Right atrium auricular region (tissue), 2 donors: ENCODE measurements at regions not wholly inside any gene's neighbourhood (a gene's known extent, or its start where the extent isn't known, plus 50 kb on each side); places are given as distances from the start of the nearest gene placed in this dataset.

Experiments used
- DNase-seq: peaks from one replicate; pipeline ENCODE4 v3.0.0-alpha.2; 2019; ENCODE audit warnings: low spot score
- H3K27ac ChIP-seq, 2 donors: fragments of 200-600 bp; sonication (generic); 1 replicate in 1 of 2; 2 replicates in 1 of 2; pipeline ENCODE4 v1.5.1; 2016 to 2019
- H3K27me3 ChIP-seq, 2 donors: fragments of 200-600 bp; sonication (generic); one replicate each; pipeline versions ENCODE4 v1.5.1 to v1.6.0; 2017 to 2019
- H3K36me3 ChIP-seq: fragments of 200-600 bp; sonication (generic); one replicate; pipeline ENCODE4 v1.5.1; 2016
- H3K4me1 ChIP-seq, 2 donors: fragments of 200-600 bp; sonication (generic); one replicate each; pipeline versions ENCODE4 v1.5.1 to v1.6.0; 2017 to 2019
- H3K4me3 ChIP-seq, 2 donors: fragments of 200-600 bp; sonication (generic); 1 replicate in 1 of 2; 2 replicates in 1 of 2; pipeline ENCODE4 v1.5.1; 2017 to 2019; ENCODE audit warnings: mild to moderate bottlenecking in 1 of 2, moderate library complexity in 1 of 2
- H3K9me3 ChIP-seq, 2 donors: fragments of 200-600 bp; sonication (generic); one replicate each; pipeline ENCODE4 v1.5.1; 2019
- TF ChIP-seq, protein P1 (sequence below), 2 donors: fragments of 200-600 bp; sonication (generic); IDR thresholded peaks; one replicate each; pipeline ENCODE4 v1.5.1; 2019; ENCODE audit warnings: antibody characterized with exemption in 2 of 2

GRCh38 chr6:156376091-156376490 lies 401.1 kb upstream of the ARID1B start:
- Histone ChIP-seq H3K4me1 (no peaks in the 10 kb centered on the region), H3K27me3 (no peaks in the 10 kb centered on the region), H3K27ac (no peak overlapping the region), H3K36me3 (no peaks in the 10 kb centered on the region), H3K4me3 (no peak overlapping the region), H3K9me3 (no peaks in the 10 kb centered on the region)
- DNase-seq, result no peak
- TF ChIP-seq, protein P1, sequence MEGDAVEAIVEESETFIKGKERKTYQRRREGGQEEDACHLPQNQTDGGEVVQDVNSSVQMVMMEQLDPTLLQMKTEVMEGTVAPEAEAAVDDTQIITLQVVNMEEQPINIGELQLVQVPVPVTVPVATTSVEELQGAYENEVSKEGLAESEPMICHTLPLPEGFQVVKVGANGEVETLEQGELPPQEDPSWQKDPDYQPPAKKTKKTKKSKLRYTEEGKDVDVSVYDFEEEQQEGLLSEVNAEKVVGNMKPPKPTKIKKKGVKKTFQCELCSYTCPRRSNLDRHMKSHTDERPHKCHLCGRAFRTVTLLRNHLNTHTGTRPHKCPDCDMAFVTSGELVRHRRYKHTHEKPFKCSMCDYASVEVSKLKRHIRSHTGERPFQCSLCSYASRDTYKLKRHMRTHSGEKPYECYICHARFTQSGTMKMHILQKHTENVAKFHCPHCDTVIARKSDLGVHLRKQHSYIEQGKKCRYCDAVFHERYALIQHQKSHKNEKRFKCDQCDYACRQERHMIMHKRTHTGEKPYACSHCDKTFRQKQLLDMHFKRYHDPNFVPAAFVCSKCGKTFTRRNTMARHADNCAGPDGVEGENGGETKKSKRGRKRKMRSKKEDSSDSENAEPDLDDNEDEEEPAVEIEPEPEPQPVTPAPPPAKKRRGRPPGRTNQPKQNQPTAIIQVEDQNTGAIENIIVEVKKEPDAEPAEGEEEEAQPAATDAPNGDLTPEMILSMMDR (IDR thresholded peaks at IDR 0.05), result no peak

GRCh38 chr6:156359912-156360311 lies 417.3 kb upstream of the ARID1B start:
- no peak overlapping the region for H3K4me3 ChIP-seq
- TF ChIP-seq, protein P1 (IDR thresholded peaks at IDR 0.05), result no peak
- no peaks in the 10 kb centered on the region for H3K9me3 ChIP-seq
- no peaks in the 10 kb centered on the region for H3K27me3 ChIP-seq
- no peak for DNase-seq
- H3K27ac ChIP-seq, result no peak overlapping the region
- no peaks in the 10 kb centered on the region for H3K36me3 ChIP-seq
- H3K4me1 ChIP-seq, result no peaks in the 10 kb centered on the region

DNA sequence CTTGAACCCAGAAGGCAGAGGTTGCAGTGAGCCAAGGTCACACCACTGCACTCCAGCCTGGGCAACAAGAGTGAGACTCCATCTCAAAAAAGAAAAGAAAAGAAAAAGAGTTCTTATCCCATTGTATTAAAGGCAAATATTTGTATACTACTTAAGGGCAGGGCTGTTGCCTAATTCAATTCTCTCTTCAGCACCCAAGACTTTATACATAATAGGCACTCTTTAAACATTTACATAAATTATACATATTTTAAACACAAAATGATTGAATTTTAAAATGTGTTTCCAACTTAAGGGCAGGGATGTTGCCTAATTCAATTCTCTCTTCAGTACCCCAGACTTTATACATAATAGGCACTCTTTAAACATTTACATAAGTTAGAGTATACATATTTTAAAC lies 424.3 kb upstream of the ARID1B start:
- Histone ChIP-seq H3K9me3 (no peaks in the 10 kb centered on the region), H3K36me3 (no peaks in the 10 kb centered on the region), H3K27me3 (no peaks in the 10 kb centered on the region), H3K4me3 (no peak overlapping the region), H3K27ac (no peak overlapping the region), H3K4me1 (no peaks in the 10 kb centered on the region)
- no peak for DNase-seq
- TF ChIP-seq, protein P1 (IDR thresholded peaks at IDR 0.05), result no peak

DNA sequence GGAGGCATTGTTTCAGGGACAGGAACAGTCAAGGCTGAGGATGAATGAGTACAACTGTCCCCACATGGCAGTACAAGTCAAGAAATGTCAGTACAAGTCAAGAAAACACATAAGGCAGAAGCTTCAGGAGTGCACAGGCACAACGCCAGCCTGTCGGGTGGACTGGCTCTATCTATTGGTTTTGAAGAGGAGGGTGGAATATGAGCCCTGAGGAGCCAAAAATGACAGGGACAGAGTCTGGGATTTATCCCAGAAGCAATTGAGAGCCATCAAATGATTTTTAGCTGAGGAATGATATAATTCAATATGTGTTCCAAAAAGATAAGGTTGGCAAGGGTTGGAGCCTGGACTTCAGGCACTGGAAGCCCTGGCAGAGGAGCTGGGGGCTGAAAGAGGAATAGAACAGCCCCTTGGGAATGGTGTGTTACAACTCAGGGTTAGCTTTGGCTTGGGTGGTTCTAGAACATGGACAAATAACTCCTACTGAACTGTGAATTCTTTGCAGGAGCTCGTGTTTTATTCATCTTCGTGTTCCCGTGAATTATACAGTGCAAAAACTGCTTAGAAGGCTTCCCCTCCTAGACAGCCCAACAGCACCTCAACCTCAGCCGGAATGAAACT lies 425.7 kb upstream of the ARID1B start:
- H3K27ac ChIP-seq, result no peak overlapping the region
- H3K36me3 ChIP-seq, result no peaks in the 10 kb centered on the region
- H3K4me1 ChIP-seq, result no peaks in the 10 kb centered on the region
- TF ChIP-seq, protein P1 (IDR thresholded peaks at IDR 0.05), result no peak
- DNase-seq, result no peak
- no peak overlapping the region for H3K4me3 ChIP-seq
- H3K27me3 ChIP-seq, result no peaks in the 10 kb centered on the region
- H3K9me3 ChIP-seq, result no peaks in the 10 kb centered on the region

DNA sequence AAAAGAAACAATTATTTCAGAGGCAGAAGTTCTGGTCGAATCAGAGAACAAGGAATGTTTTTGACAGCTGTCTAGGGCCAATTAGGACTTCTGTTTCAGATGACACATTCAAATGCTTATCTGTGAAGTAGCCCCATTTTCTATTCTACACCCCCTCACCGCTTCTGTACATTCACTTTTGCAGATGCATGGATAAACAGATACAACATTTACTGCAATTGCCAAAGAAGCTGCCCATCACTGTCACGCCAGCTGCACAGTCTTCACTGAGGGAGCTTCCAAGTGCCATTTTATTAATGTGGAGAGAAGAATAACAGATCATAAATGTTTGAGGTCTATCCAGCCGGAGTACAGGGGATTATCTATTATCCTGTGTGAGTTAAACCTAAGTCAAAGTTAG lies 426.8 kb upstream of the ARID1B start:
- no peak overlapping the region for H3K4me3 ChIP-seq
- H3K36me3 ChIP-seq, result no peaks in the 10 kb centered on the region
- no peaks in the 10 kb centered on the region for H3K27me3 ChIP-seq
- H3K27ac ChIP-seq, result no peak overlapping the region
- TF ChIP-seq, protein P1 (IDR thresholded peaks at IDR 0.05), result no peak
- H3K4me1 ChIP-seq, result no peaks in the 10 kb centered on the region
- no peak for DNase-seq
- H3K9me3 ChIP-seq, result no peaks in the 10 kb centered on the region

DNA sequence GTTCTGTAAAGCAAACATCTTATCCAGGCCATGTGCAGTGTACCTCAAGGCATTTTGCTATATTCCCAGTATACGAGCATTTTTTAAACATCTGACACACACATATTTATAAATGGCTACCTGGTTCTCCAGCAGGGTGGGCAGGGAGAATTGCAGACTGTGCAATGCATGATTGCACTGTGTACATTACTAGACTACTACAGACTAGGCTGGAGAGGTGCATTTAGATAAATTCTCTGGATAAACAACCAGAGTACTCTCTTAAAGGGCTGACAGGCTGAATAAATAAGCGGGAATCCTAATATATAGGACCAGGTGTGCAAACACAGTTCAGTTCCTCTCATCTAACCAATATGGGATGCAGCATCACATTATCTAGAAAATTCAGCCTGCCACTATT lies 428.3 kb upstream of the ARID1B start:
- Histone ChIP-seq H3K27me3 (no peaks in the 10 kb centered on the region), H3K4me3 (no peak overlapping the region), H3K9me3 (no peaks in the 10 kb centered on the region), H3K36me3 (no peaks in the 10 kb centered on the region), H3K27ac (no peak overlapping the region), H3K4me1 (no peaks in the 10 kb centered on the region)
- TF ChIP-seq, protein P1 (IDR thresholded peaks at IDR 0.05), result no peak
- no peak for DNase-seq
